Peyer's patch (tissue), 4 donors: ENCODE measurements at regions not wholly inside any gene's neighbourhood (a gene's known extent, or its start where the extent isn't known, plus 50 kb on each side); places are given as distances from the start of the nearest gene placed in this dataset.

Experiments used
- DNase-seq, 3 donors: peaks; one replicate each; pipeline ENCODE4 v3.0.0-alpha.2; 2017 to 2019
- H3K27ac ChIP-seq, 4 donors: fragments of 200-600 bp; sonication (generic); one replicate each; pipeline ENCODE4 v1.5.1; 2016 to 2019
- H3K27me3 ChIP-seq, 2 donors: fragments of 200-600 bp; sonication (generic); one replicate each; pipeline ENCODE4 v1.5.1; 2019
- H3K36me3 ChIP-seq, 3 donors: fragments of 200-600 bp; sonication (generic); one replicate each; pipeline ENCODE4 v1.5.1; 2016 to 2019
- H3K4me1 ChIP-seq, 4 donors: fragments of 200-600 bp; sonication (generic); one replicate each; pipeline ENCODE4 v1.5.1; 2016 to 2019
- H3K4me3 ChIP-seq, 4 donors: fragments of 200-600 bp; sonication (generic); 1 replicate in 3 of 4; 2 replicates in 1 of 4; pipeline ENCODE4 v1.5.1; 2016 to 2019; ENCODE audit warnings: mild to moderate bottlenecking in 1 of 4
- H3K9me3 ChIP-seq, 4 donors: fragments of 200-600 bp; sonication (generic); one replicate each; pipeline ENCODE4 v1.5.1; 2016 to 2019; ENCODE audit warnings: mild to moderate bottlenecking in 1 of 4
- CTCF ChIP-seq, 6 experiments: fragments of 450-650 bp in 4 of 6; fragments of 200-600 bp in 2 of 6; sonication (generic) in 1 of 6; IDR thresholded peaks; one replicate each; pipeline ENCODE4 v1.5.1; 2017 to 2019; ENCODE audit warnings: antibody characterized with exemption in 6 of 6, mild to moderate bottlenecking in 3 of 6, moderate library complexity in 1 of 6
- POLR2A ChIP-seq, 2 donors: fragments of 450-650 bp; IDR thresholded peaks; one replicate each; pipeline ENCODE4 v1.5.1; 2017; ENCODE audit warnings: antibody characterized with exemption in 2 of 2, mild to moderate bottlenecking in 2 of 2, moderate library complexity in 2 of 2

GRCh38 chr1:99461499-99461898 lies 184.4 kb upstream of the PALMD start:
- TF ChIP-seq POLR2A (IDR thresholded peaks at IDR 0.05) (no peak), CTCF (IDR thresholded peaks at IDR 0.05) (no peak)
- Histone ChIP-seq H3K9me3 (no peaks in the 10 kb centered on the region), H3K27ac (no peak overlapping the region)

GRCh38 chr1:99464738-99465137 lies 181.2 kb upstream of the PALMD start:
- Histone ChIP-seq H3K27ac (no peak overlapping the region), H3K36me3 (no peaks in the 10 kb centered on the region), H3K9me3 (no peaks in the 10 kb centered on the region), H3K27me3 (no peaks in the 10 kb centered on the region), H3K4me3 (no peak overlapping the region), H3K4me1 (no peaks in the 10 kb centered on the region)
- DNase-seq = no peak
- no peak for TF ChIP-seq CTCF (IDR thresholded peaks at IDR 0.05)

More at GRCh38 chr1:99461499-99461898, 184.4 kb upstream of the PALMD start:
- Histone ChIP-seq H3K4me3 (no peak overlapping the region), H3K36me3 (no peaks in the 10 kb centered on the region), H3K27me3 (no peaks in the 10 kb centered on the region), H3K4me1 (no peaks in the 10 kb centered on the region)
- DNase-seq = no peak

GRCh38 chr1:99465176-99465900 lies 180.6 kb upstream of the PALMD start:
- TF ChIP-seq POLR2A (IDR thresholded peaks at IDR 0.05) (no peak), CTCF (IDR thresholded peaks at IDR 0.05) (no peak)
- H3K27me3 ChIP-seq = no peaks in the 10 kb centered on the region
- no peak for DNase-seq
- H3K36me3 ChIP-seq = no peaks in the 10 kb centered on the region
- H3K9me3 ChIP-seq = no peaks in the 10 kb centered on the region
- no peaks in the 10 kb centered on the region for H3K4me1 ChIP-seq
- no peak overlapping the region for H3K27ac ChIP-seq
- H3K4me3 ChIP-seq = no peak overlapping the region

- TF ChIP-seq CTCF (IDR thresholded peaks at IDR 0.05) (no peak), POLR2A (IDR thresholded peaks at IDR 0.05) (no peak)
- Histone ChIP-seq H3K4me3 (no peak overlapping the region), H3K9me3 (no peaks in the 10 kb centered on the region), H3K36me3 (no peaks in the 10 kb centered on the region), H3K27ac (no peak overlapping the region), H3K4me1 (no peaks in the 10 kb centered on the region), H3K27me3 (no peaks in the 10 kb centered on the region)
- no peak for DNase-seq
These were observed 178.3 kb upstream of the PALMD start for GRCh38 chr1:99467645-99468044.

GRCh38 chr1:99469550-99469971 lies 176.4 kb upstream of the PALMD start:
- Histone ChIP-seq H3K27ac (no peak overlapping the region), H3K9me3 (no peaks in the 10 kb centered on the region), H3K4me3 (no peak overlapping the region), H3K36me3 (no peaks in the 10 kb centered on the region), H3K4me1 (no peaks in the 10 kb centered on the region), H3K27me3 (no peaks in the 10 kb centered on the region)
- TF ChIP-seq POLR2A (IDR thresholded peaks at IDR 0.05) (no peak), CTCF (IDR thresholded peaks at IDR 0.05) (no peak)
- DNase-seq = no peak

GRCh38 chr1:99472893-99473292 lies 173.0 kb upstream of the PALMD start:
- H3K36me3 ChIP-seq = no peaks in the 10 kb centered on the region
- no peak overlapping the region for H3K4me3 ChIP-seq
- H3K4me1 ChIP-seq = no peaks in the 10 kb centered on the region
- no peak for TF ChIP-seq POLR2A (IDR thresholded peaks at IDR 0.05)
- no peak for TF ChIP-seq CTCF (IDR thresholded peaks at IDR 0.05)
- H3K27ac ChIP-seq = no peak overlapping the region
- no peaks in the 10 kb centered on the region for H3K9me3 ChIP-seq
- H3K27me3 ChIP-seq = no peaks in the 10 kb centered on the region
- DNase-seq = no peak
